CD4-positive, alpha-beta memory T cell (primary cell): ENCODE measurements at regions not wholly inside any gene's neighbourhood (a gene's known extent, or its start where the extent isn't known, plus 50 kb on each side); places are given as distances from the start of the nearest gene placed in this dataset.

Experiments used
- CTCF ChIA-PET: fragments of 350-600 bp; sonication (Branson Sonifier 250); formaldehyde crosslinking; loops from one replicate; lab custom pipeline; 2021; ENCODE audit warnings: inconsistent platforms; ENCODE audit not compliant: partially characterized antibody; lab: Charles Lee
- POLR2A ChIA-PET: fragments of 350-600 bp; sonication (Branson Sonifier 250); formaldehyde crosslinking; loops from one replicate; lab custom pipeline; 2021; ENCODE audit not compliant: partially characterized antibody; lab: Charles Lee
- DNase-seq, 5 donors: peaks; one replicate each; pipeline versions ENCODE4 v3.0.0 to v3.0.0-alpha.2; 2020 to 2022; ENCODE audit warnings: mixed read lengths in 1 of 5
- H3K27ac ChIP-seq: one replicate; pipeline ENCODE4 v1.7.0; 2013; ENCODE audit warnings: low read depth, low read length
- H3K27me3 ChIP-seq: 2 replicates; pipeline ENCODE4 v1.7.0; 2013; ENCODE audit warnings: mild to moderate bottlenecking, low read length, moderate library complexity; ENCODE audit not compliant: insufficient read depth
- H3K36me3 ChIP-seq: 2 replicates; pipeline ENCODE4 v1.7.0; 2013; ENCODE audit warnings: mild to moderate bottlenecking, low read length, moderate library complexity; ENCODE audit not compliant: insufficient read depth
- H3K4me1 ChIP-seq: 2 replicates; pipeline ENCODE4 v1.7.0; 2013; ENCODE audit warnings: mild to moderate bottlenecking, low read length, moderate library complexity; ENCODE audit not compliant: insufficient read depth
- H3K4me3 ChIP-seq, 2 donors: one replicate each; pipeline ENCODE4 v1.7.0; 2013; ENCODE audit warnings: low read length in 2 of 2, mild to moderate bottlenecking in 1 of 2
- H3K9me3 ChIP-seq, 2 donors: one replicate each; pipeline ENCODE4 v1.7.0; 2013; ENCODE audit warnings: low read length in 2 of 2, control low read depth in 1 of 2; ENCODE audit not compliant: control insufficient read depth in 1 of 2
- H3K27ac Mint-ChIP-seq, 7 donors: one replicate each; pipeline ENCODE4 v1.8.0; 2020 to 2021; ENCODE audit warnings: mixed read lengths in 7 of 7, mild to moderate bottlenecking in 6 of 7, inconsistent platforms in 3 of 7, moderate library complexity in 3 of 7
- H3K27me3 Mint-ChIP-seq, 2 donors: one replicate each; pipeline ENCODE4 v1.8.0; 2020 to 2021; ENCODE audit warnings: mixed read lengths in 2 of 2
- H3K36me3 Mint-ChIP-seq, 2 donors: one replicate each; pipeline ENCODE4 v1.8.0; 2020 to 2021; ENCODE audit warnings: mixed read lengths in 2 of 2, inconsistent platforms in 1 of 2, mild to moderate bottlenecking in 1 of 2
- H3K4me1 Mint-ChIP-seq, 4 donors: one replicate each; pipeline ENCODE4 v1.8.0; 2020 to 2021; ENCODE audit warnings: mixed read lengths in 4 of 4, mild to moderate bottlenecking in 1 of 4
- H3K4me3 Mint-ChIP-seq, 8 donors: one replicate each; pipeline ENCODE4 v1.8.0; 2020 to 2021; ENCODE audit warnings: mixed read lengths in 8 of 8, mild to moderate bottlenecking in 7 of 8, moderate library complexity in 6 of 8, inconsistent platforms in 3 of 8
- H3K9me3 Mint-ChIP-seq, 8 donors: one replicate each; pipeline ENCODE4 v1.8.0; 2020 to 2021; ENCODE audit warnings: mixed read lengths in 8 of 8, mild to moderate bottlenecking in 5 of 8, inconsistent platforms in 3 of 8, moderate library complexity in 1 of 8
- intact Hi-C: fragments of 100-400 bp; cut with micrococcal nuclease; formaldehyde crosslinking; loops from one replicate; pipeline ENCODE4 v1.15.1; 2023

GRCh38 chr1:4467241-4467640 is 187.2 kb upstream of the AJAP1 start:
- CTCF ChIA-PET = no interaction called here
- H3K4me1 Mint-ChIP-seq = no peaks in the 10 kb centered on the region
- peaks cover 0 to 1% (median 0%) of the 10 kb centered on the region in 8 donors for H3K9me3 Mint-ChIP-seq
- POLR2A ChIA-PET = no interaction called here
- intact Hi-C loops = no loop called here
- Histone ChIP-seq H3K4me1 (no peaks in the 10 kb centered on the region), H3K4me3 (no peak overlapping the region), H3K27me3 (no peaks in the 10 kb centered on the region), H3K9me3 (no peaks in the 10 kb centered on the region), H3K36me3 (no peaks in the 10 kb centered on the region), H3K27ac (no peak overlapping the region)
- H3K27ac Mint-ChIP-seq = no peak overlapping the region
- H3K27me3 Mint-ChIP-seq = peaks cover 2 to 7% of the 10 kb centered on the region in 2 donors
- no peak overlapping the region for H3K4me3 Mint-ChIP-seq
- DNase-seq = no peak
- H3K36me3 Mint-ChIP-seq = no peaks in the 10 kb centered on the region

GRCh38 chr1:4468386-4468785 is 186.0 kb upstream of the AJAP1 start:
- H3K27me3 Mint-ChIP-seq = peaks cover 2 to 7% of the 10 kb centered on the region in 2 donors
- intact Hi-C loops = no loop called here
- CTCF ChIA-PET = no interaction called here

GRCh38 chr1:4468804-4469514 is 185.4 kb upstream of the AJAP1 start:
- DNase-seq = no peak
- Mint-ChIP-seq H3K27me3 (peaks cover 4 to 7% of the 10 kb centered on the region in 2 donors), H3K4me1 (no peaks in the 10 kb centered on the region), H3K4me3 (no peak overlapping the region), H3K36me3 (no peaks in the 10 kb centered on the region), H3K27ac (no peak overlapping the region), H3K9me3 (peaks cover 0 to 3% (median 0%) of the 10 kb centered on the region in 8 donors)
- H3K36me3 ChIP-seq = no peaks in the 10 kb centered on the region
- intact Hi-C loops = no loop called here
- H3K4me1 ChIP-seq = no peaks in the 10 kb centered on the region
- H3K27me3 ChIP-seq = no peaks in the 10 kb centered on the region
- CTCF ChIA-PET = no interaction called here
- no peaks in the 10 kb centered on the region for H3K9me3 ChIP-seq
- no peak overlapping the region for H3K4me3 ChIP-seq
- H3K27ac ChIP-seq = no peak overlapping the region
- POLR2A ChIA-PET = no interaction called here

More at GRCh38 chr1:4468386-4468785, 186.0 kb upstream of the AJAP1 start:
- no peaks in the 10 kb centered on the region for H3K9me3 ChIP-seq
- no peaks in the 10 kb centered on the region for H3K4me1 ChIP-seq
- POLR2A ChIA-PET = no interaction called here
- no peaks in the 10 kb centered on the region for H3K36me3 ChIP-seq
- H3K27ac ChIP-seq = no peak overlapping the region
- H3K27me3 ChIP-seq = no peaks in the 10 kb centered on the region
- peaks cover 0 to 1% (median 0%) of the 10 kb centered on the region in 8 donors for H3K9me3 Mint-ChIP-seq
- DNase-seq = no peak
- H3K4me3 ChIP-seq = no peak overlapping the region
- H3K36me3 Mint-ChIP-seq = no peaks in the 10 kb centered on the region
- no peak overlapping the region for H3K4me3 Mint-ChIP-seq
- no peak overlapping the region for H3K27ac Mint-ChIP-seq
- H3K4me1 Mint-ChIP-seq = no peaks in the 10 kb centered on the region

GRCh38 chr1:4476394-4476793 is 178.0 kb upstream of the AJAP1 start:
- POLR2A ChIA-PET = no interaction called here

GRCh38 chr1:4481451-4481850 is 173.0 kb upstream of the AJAP1 start:
- no peaks in the 10 kb centered on the region for H3K4me1 Mint-ChIP-seq
- ChIA-PET POLR2A (no interaction called here), CTCF (no interaction called here)
- no peak overlapping the region for H3K4me3 ChIP-seq
- DNase-seq = no peak
- H3K27ac ChIP-seq = no peak overlapping the region
- no peaks in the 10 kb centered on the region for H3K36me3 ChIP-seq
- no peak overlapping the region for H3K4me3 Mint-ChIP-seq
- intact Hi-C loops = no loop called here
- H3K27ac Mint-ChIP-seq = no peak overlapping the region
- no peaks in the 10 kb centered on the region for H3K4me1 ChIP-seq
- H3K9me3 ChIP-seq = no peaks in the 10 kb centered on the region
- no peaks in the 10 kb centered on the region for H3K36me3 Mint-ChIP-seq
- no peaks in the 10 kb centered on the region for H3K27me3 Mint-ChIP-seq
- H3K27me3 ChIP-seq = no peaks in the 10 kb centered on the region
- peaks cover 0 to 16% (median 9%) of the 10 kb centered on the region in 8 donors for H3K9me3 Mint-ChIP-seq

More at GRCh38 chr1:4476394-4476793, 178.0 kb upstream of the AJAP1 start:
- Histone ChIP-seq H3K4me1 (no peaks in the 10 kb centered on the region), H3K27me3 (no peaks in the 10 kb centered on the region), H3K36me3 (no peaks in the 10 kb centered on the region), H3K9me3 (no peaks in the 10 kb centered on the region), H3K4me3 (no peak overlapping the region), H3K27ac (no peak overlapping the region)
- CTCF ChIA-PET = no interaction called here
- Mint-ChIP-seq H3K9me3 (peaks cover 2 to 26% (median 12%) of the 10 kb centered on the region in 8 donors), H3K36me3 (no peaks in the 10 kb centered on the region), H3K27me3 (peaks cover 3 to 4% of the 10 kb centered on the region in 2 donors), H3K4me3 (no peak overlapping the region), H3K4me1 (no peaks in the 10 kb centered on the region), H3K27ac (no peak overlapping the region)
- intact Hi-C loops = no loop called here
- no peak for DNase-seq

GRCh38 chr1:4482526-4482925 is 171.9 kb upstream of the AJAP1 start:
- Histone ChIP-seq H3K27ac (no peak overlapping the region), H3K4me3 (no peak overlapping the region), H3K36me3 (no peaks in the 10 kb centered on the region), H3K27me3 (no peaks in the 10 kb centered on the region), H3K9me3 (no peaks in the 10 kb centered on the region), H3K4me1 (no peaks in the 10 kb centered on the region)
- no peaks in the 10 kb centered on the region for H3K36me3 Mint-ChIP-seq
- DNase-seq = no peak
- intact Hi-C loops = no loop called here
- H3K9me3 Mint-ChIP-seq = peaks cover 0 to 5% (median 2%) of the 10 kb centered on the region in 8 donors
- H3K27ac Mint-ChIP-seq = no peak overlapping the region
- CTCF ChIA-PET = no interaction called here
- peaks cover 0 to under 1% of the 10 kb centered on the region in 2 donors for H3K27me3 Mint-ChIP-seq
- no peak overlapping the region for H3K4me3 Mint-ChIP-seq
- POLR2A ChIA-PET = no interaction called here
- no peaks in the 10 kb centered on the region for H3K4me1 Mint-ChIP-seq

GRCh38 chr1:4483021-4483625 is 171.3 kb upstream of the AJAP1 start:
- no peak overlapping the region for H3K4me3 ChIP-seq
- peaks cover 0 to 6% of the 10 kb centered on the region in 2 donors for H3K27me3 Mint-ChIP-seq
- ChIA-PET CTCF (no interaction called here), POLR2A (no interaction called here)
- H3K27ac ChIP-seq = no peak overlapping the region
- no peaks in the 10 kb centered on the region for H3K36me3 Mint-ChIP-seq
- intact Hi-C loops = no loop called here
- DNase-seq = no peak
- no peaks in the 10 kb centered on the region for H3K9me3 ChIP-seq
- H3K9me3 Mint-ChIP-seq = peaks cover 0 to 2% (median 0%) of the 10 kb centered on the region in 8 donors
- no peak overlapping the region for H3K4me3 Mint-ChIP-seq
- H3K4me1 ChIP-seq = no peaks in the 10 kb centered on the region
- H3K4me1 Mint-ChIP-seq = no peaks in the 10 kb centered on the region
- no peaks in the 10 kb centered on the region for H3K36me3 ChIP-seq
- no peaks in the 10 kb centered on the region for H3K27me3 ChIP-seq
- H3K27ac Mint-ChIP-seq = no peak overlapping the region
